22Rv1 (cell line): ENCODE measurements at regions not wholly inside any gene's neighbourhood (a gene's known extent, or its start where the extent isn't known, plus 50 kb on each side); places are given as distances from the start of the nearest gene placed in this dataset.

Source experiments
- H3K27ac ChIP-seq: fragments of 450-650 bp; 2 replicates; pipeline ENCODE4 v1.5.1; 2017
- ZFX ChIP-seq: fragments of 450-650 bp; IDR thresholded peaks from 2 replicates; pipeline ENCODE4 v1.6.1; 2017; ENCODE audit warnings: antibody characterized with exemption, borderline replicate concordance
- TF ChIP-seq, protein P1 (sequence below): fragments of 450-650 bp; IDR thresholded peaks from 2 replicates; pipeline ENCODE4 v1.5.1; 2017; ENCODE audit warnings: mild to moderate bottlenecking

DNA sequence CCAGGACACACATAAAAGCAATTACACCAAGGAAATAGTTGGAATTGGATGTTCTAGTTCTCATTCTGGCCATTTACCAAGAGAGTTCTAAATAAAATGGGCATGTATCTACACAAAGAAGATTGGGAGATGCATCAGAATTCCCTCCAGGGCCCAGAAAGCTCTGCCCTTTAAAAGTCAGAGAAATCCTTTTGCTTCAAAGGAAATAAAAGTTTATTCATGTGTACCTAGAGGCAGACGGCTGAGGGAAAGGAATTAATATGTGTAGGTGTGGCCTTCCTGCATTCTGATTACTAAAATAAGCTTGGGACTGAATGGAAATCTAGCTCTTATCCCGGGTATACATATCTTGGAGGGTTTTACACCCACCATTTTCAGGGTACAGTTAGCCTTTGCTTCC is 719.4 kb downstream of the SEMA5A start:
- H3K27ac ChIP-seq: no peak overlapping the region
- TF ChIP-seq, protein P1, sequence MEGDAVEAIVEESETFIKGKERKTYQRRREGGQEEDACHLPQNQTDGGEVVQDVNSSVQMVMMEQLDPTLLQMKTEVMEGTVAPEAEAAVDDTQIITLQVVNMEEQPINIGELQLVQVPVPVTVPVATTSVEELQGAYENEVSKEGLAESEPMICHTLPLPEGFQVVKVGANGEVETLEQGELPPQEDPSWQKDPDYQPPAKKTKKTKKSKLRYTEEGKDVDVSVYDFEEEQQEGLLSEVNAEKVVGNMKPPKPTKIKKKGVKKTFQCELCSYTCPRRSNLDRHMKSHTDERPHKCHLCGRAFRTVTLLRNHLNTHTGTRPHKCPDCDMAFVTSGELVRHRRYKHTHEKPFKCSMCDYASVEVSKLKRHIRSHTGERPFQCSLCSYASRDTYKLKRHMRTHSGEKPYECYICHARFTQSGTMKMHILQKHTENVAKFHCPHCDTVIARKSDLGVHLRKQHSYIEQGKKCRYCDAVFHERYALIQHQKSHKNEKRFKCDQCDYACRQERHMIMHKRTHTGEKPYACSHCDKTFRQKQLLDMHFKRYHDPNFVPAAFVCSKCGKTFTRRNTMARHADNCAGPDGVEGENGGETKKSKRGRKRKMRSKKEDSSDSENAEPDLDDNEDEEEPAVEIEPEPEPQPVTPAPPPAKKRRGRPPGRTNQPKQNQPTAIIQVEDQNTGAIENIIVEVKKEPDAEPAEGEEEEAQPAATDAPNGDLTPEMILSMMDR: no peak
- no peak for TF ChIP-seq ZFX

DNA sequence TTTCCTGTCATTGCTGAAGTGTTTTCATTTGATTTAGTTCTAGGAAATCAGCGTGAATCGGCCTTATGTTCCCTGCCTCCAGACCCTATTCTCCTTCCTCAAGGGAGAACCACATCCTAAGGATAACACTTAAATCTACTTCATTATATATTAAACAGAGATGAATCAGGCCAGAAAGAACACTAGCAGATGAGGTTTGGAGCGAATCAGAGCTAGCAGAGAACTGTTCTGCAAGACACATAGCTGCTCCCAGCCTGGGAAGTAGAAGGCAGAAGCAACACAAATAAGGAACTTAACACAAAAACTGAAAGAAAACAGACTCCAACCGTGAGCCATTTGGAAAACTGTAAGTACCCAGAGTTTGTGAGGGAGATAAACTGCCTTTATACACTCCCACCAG is 718.2 kb downstream of the SEMA5A start:
- TF ChIP-seq ZFX: no peak
- TF ChIP-seq, protein P1: no peak
- no peak overlapping the region for H3K27ac ChIP-seq

DNA sequence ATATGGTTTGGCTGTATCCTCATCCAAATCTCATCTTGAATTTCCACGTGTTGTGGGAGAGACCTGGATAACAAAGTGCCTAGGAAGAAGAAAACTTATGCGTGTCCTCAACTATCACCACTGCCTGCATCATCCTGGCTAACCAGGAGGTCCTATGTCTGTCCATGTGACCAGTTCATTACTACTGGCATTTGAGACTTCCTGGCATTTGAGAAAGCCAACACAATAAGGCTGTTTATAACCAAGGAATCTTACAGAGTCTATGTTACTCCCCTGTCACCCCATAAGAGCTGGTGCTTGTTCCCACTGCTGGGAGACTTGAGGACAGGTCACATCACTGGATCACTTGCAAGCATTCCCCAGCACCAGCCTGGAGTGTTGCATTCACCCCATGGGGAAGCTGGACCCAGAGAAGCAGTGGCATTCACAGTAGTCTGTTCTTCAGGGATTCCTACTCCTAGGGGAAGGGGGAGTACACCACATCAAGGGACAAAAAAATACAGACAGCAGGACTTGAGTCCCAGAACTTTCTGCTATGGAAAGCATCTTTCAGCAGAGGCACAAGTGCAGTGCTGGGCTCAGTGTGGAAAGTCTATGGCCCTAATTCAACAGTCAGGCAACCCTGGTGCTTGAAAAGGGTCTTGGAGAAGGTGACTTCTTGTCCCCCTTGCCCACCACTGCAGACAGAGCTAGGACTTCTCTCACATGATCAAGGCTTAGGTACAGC is 717.1 kb downstream of the SEMA5A start:
- TF ChIP-seq, protein P1: no peak
- no peak for TF ChIP-seq ZFX
- H3K27ac ChIP-seq: no peak overlapping the region

DNA sequence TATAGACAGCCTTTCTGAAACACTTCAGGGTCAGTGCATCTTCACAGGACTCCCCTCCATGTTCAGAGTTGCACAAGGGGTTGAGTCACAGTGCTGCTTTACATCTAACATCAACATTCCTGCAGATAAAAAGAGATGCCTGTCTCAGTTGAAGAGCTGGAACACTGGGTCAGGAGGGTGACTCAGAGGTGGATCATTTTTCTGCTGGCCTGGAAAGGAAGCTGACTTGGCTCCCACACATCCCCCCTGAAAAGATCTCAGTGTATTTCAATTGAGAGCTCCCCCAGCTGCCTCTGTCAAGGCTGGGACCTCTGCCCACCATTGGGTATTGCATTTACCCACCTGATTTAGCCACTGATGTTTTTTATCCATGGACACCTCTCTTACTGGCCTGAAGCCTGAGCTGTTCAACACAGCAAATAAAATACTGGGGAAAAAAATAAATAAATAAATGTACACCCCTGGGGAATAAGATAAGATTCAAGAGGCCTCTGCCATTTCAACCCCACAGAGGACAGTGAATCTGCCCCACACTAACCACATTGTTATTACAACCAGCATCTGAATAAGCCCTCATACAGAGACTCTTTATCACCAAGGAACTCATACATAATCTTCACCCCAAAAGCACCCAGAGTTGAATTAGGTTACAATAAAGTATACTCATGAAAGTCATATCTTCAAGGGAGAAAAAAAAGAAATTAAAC is 716.4 kb downstream of the SEMA5A start:
- TF ChIP-seq, protein P1: no peak
- TF ChIP-seq ZFX: no peak
- no peak overlapping the region for H3K27ac ChIP-seq

DNA sequence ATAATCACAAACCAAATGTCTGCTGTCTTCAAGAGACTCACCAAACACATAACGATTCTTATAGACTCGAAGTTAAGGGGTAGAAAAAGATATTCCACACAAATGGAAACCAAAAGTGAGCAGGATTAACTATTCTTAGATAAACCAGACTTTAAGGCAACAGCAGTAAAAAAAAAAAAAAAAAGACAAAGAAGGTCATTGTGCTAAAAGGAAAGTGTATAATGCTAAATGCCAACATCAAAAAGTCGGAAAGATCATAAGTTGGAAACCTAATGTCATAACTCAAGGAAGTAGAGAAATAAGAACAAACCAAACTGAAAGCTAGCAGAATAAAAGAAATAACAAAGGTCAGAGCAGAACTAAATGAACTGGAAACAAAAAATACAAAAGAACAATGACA is 714.6 kb downstream of the SEMA5A start:
- TF ChIP-seq ZFX: no peak
- H3K27ac ChIP-seq: no peak overlapping the region

DNA sequence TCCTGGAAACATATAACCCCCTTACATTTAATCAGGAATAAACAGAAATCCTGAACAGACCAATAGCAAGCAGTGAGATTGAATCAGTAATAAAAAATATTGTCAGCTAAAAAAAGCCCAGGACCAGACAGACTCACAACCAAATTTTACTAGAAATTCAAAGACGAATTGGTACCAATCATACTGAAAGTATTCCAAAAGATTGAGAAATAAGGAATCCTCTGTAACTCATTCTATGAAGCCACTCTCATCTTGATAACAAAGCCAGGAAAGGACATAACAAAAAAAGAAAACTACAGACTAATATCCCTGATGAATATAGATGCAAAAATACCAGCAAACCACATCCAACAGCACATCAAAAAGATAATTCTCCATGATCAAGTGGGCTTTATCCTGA is 714.0 kb downstream of the SEMA5A start:
- TF ChIP-seq, protein P1: no peak
- no peak for TF ChIP-seq ZFX
- H3K27ac ChIP-seq: no peak overlapping the region

DNA sequence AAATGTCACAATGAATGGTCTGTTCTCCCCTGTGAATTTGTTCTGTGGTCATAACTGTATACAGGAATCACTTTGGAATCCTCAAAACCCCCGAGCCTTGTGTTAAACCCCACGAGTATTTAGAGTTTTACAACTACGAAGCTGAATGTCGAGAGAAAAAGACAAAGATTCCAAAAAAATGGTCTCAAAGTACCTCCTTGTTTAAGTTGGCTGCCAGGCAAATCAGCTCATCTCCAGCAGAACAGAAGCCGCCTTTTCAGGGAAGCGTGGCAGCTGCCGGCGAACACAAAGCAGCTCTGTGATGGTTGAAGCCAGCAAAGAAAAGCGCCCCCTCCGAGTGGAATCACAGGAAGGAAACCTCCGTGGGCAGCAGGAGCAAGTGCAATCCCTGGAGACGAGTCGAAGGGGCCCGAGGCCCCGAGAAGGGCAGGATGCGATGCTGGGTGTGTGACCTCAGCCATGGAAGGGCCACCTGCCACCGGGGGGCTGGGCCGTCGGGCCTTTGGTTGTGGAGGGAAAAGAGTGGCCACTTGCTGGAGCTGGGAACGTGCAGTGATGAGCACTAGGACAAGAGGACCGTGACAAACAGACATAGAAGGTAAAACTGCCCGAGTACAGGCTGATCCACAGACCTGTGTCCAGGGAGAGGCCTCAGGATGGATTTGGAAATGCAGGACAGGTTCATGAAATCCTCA is 706.4 kb downstream of the SEMA5A start:
- no peak overlapping the region for H3K27ac ChIP-seq
- TF ChIP-seq, protein P1: no peak
- TF ChIP-seq ZFX: no peak
